ENCODE measurements at regions not wholly inside any gene's neighbourhood (a gene's known extent, or its start where the extent isn't known, plus 50 kb on each side); places are given as distances from the start of the nearest gene placed in this dataset.

GRCh38 chr2:139790136-139790535 lies 1009.9 kb upstream of the NXPH2 start:
- Histone ChIP-seq H3K9me2 (ENCODE audit: low read depth, low read length) (no peaks in the 10 kb centered on the region), H3K27ac (ENCODE audit: low read depth, low read length, poor library complexity, severe bottlenecking) (no peak overlapping the region), H3K36me3 (ENCODE audit: insufficient read depth, low read length) (no peaks in the 10 kb centered on the region), H3F3A (ENCODE audit: insufficient read depth, low read length) (no peaks in the 10 kb centered on the region), H3K4me2 (ENCODE audit: low read length) (no peak overlapping the region), H3K9me3 (ENCODE audit: low read length) (no peaks in the 10 kb centered on the region), H3K4me3 (ENCODE audit: low read depth, low read length, poor library complexity, severe bottlenecking) (no peak overlapping the region), H3K9ac (ENCODE audit: low read length) (no peak overlapping the region), H3K4me1 (ENCODE audit: insufficient read depth, low read length, severe bottlenecking) (no peaks in the 10 kb centered on the region), H3K27me3 (ENCODE audit: insufficient read depth, low read length) (no peaks in the 10 kb centered on the region), H3K79me2 (ENCODE audit: insufficient read depth, low read length) (no peaks in the 10 kb centered on the region), H4K20me1 (ENCODE audit: insufficient read depth, low read length) (no peaks in the 10 kb centered on the region), H2AFZ (ENCODE audit: low read length) (no peak overlapping the region)
- no peak for TF ChIP-seq EZH2 (IDR thresholded peaks at IDR 0.05; ENCODE audit: borderline replicate concordance, low read length)
- TF ChIP-seq CTCF (IDR thresholded peaks at IDR 0.05; ENCODE audit: low read length), result no peak

- H3K9ac ChIP-seq (ENCODE audit: low read length), result no peak overlapping the region
- H3K9me3 ChIP-seq (ENCODE audit: low read length), result no peaks in the 10 kb centered on the region
- H3K36me3 ChIP-seq (ENCODE audit: insufficient read depth, low read length), result no peaks in the 10 kb centered on the region
- no peak overlapping the region for H3K27ac ChIP-seq (ENCODE audit: low read depth, low read length, poor library complexity, severe bottlenecking)
- H3K4me2 ChIP-seq (ENCODE audit: low read length), result no peak overlapping the region
- no peaks in the 10 kb centered on the region for H3K9me2 ChIP-seq (ENCODE audit: low read depth, low read length)
- no peaks in the 10 kb centered on the region for H3K27me3 ChIP-seq (ENCODE audit: insufficient read depth, low read length)
- H2AFZ ChIP-seq (ENCODE audit: low read length), result no peak overlapping the region
- no peak for TF ChIP-seq EZH2 (IDR thresholded peaks at IDR 0.05; ENCODE audit: borderline replicate concordance, low read length)
- TF ChIP-seq CTCF (IDR thresholded peaks at IDR 0.05; ENCODE audit: low read length), result no peak
- no peaks in the 10 kb centered on the region for H3K4me1 ChIP-seq (ENCODE audit: insufficient read depth, low read length, severe bottlenecking)
- no peaks in the 10 kb centered on the region for H3K79me2 ChIP-seq (ENCODE audit: insufficient read depth, low read length)
- H3K4me3 ChIP-seq (ENCODE audit: low read depth, low read length, poor library complexity, severe bottlenecking), result no peak overlapping the region
- no peaks in the 10 kb centered on the region for H4K20me1 ChIP-seq (ENCODE audit: insufficient read depth, low read length)
- H3F3A ChIP-seq (ENCODE audit: insufficient read depth, low read length), result no peaks in the 10 kb centered on the region
These were observed 998.5 kb upstream of the NXPH2 start for GRCh38 chr2:139778732-139779131.

- H3K4me2 ChIP-seq (ENCODE audit: low read length), result no peak overlapping the region
These were observed 993.6 kb upstream of the NXPH2 start for GRCh38 chr2:139773720-139774277.

More at GRCh38 chr2:139773720-139774277, 993.6 kb upstream of the NXPH2 start:
- H3K9ac ChIP-seq (ENCODE audit: low read length), result no peak overlapping the region
- TF ChIP-seq CTCF (IDR thresholded peaks at IDR 0.05; ENCODE audit: low read length), result no peak
- no peak for TF ChIP-seq EZH2 (IDR thresholded peaks at IDR 0.05; ENCODE audit: borderline replicate concordance, low read length)
- no peaks in the 10 kb centered on the region for H3K4me1 ChIP-seq (ENCODE audit: insufficient read depth, low read length, severe bottlenecking)
- no peaks in the 10 kb centered on the region for H3K9me2 ChIP-seq (ENCODE audit: low read depth, low read length)
- H4K20me1 ChIP-seq (ENCODE audit: insufficient read depth, low read length), result no peaks in the 10 kb centered on the region
- no peak overlapping the region for H3K4me3 ChIP-seq (ENCODE audit: low read depth, low read length, poor library complexity, severe bottlenecking)
- no peak overlapping the region for H3K27ac ChIP-seq (ENCODE audit: low read depth, low read length, poor library complexity, severe bottlenecking)
- H3K79me2 ChIP-seq (ENCODE audit: insufficient read depth, low read length), result no peaks in the 10 kb centered on the region
- no peak overlapping the region for H2AFZ ChIP-seq (ENCODE audit: low read length)
- H3K27me3 ChIP-seq (ENCODE audit: insufficient read depth, low read length), result no peaks in the 10 kb centered on the region
- H3K9me3 ChIP-seq (ENCODE audit: low read length), result no peaks in the 10 kb centered on the region
- H3K36me3 ChIP-seq (ENCODE audit: insufficient read depth, low read length), result no peaks in the 10 kb centered on the region
- H3F3A ChIP-seq (ENCODE audit: insufficient read depth, low read length), result no peaks in the 10 kb centered on the region

Measured in OCI-LY1 (cell line).